Lower leg skin (tissue), 3 donors: ENCODE measurements at regions not wholly inside any gene's neighbourhood (a gene's known extent, or its start where the extent isn't known, plus 50 kb on each side); places are given as distances from the start of the nearest gene placed in this dataset.

ENCODE experiments used
- POLR2A ChIP-seq, 2 donors: fragments of 450-650 bp; IDR thresholded peaks; one replicate each; pipeline ENCODE4 v1.6.1; 2016 to 2017; ENCODE audit warnings: antibody characterized with exemption in 2 of 2, mild to moderate bottlenecking in 1 of 2, moderate library complexity in 1 of 2
- TF ChIP-seq, protein P1 (sequence below), 3 donors: fragments of 450-650 bp; IDR thresholded peaks; one replicate each; pipeline ENCODE4 v1.5.1; 2016; ENCODE audit warnings: antibody characterized with exemption in 3 of 3, mild to moderate bottlenecking in 3 of 3, moderate library complexity in 2 of 3

DNA sequence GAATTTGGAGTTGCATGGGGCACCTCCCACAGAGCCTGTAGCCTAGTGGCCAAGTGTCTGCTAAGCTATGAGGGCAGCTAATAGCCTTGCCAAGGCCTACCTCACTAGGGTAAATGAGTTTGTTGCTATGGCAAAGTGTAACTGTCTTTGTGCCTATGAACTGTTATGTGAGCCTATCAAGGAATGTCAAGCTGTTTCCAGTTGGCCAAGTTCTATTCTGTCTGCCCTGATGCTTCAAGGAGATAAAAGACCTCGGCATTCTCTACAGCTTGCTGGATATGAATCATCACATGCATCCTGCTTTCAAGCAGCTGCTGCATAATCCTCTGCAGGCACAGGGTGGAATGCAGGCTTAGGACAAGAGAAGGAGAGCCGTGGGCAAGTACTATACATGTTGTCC lies 69.8 kb upstream of the CCDC112 start:
- TF ChIP-seq, protein P1, sequence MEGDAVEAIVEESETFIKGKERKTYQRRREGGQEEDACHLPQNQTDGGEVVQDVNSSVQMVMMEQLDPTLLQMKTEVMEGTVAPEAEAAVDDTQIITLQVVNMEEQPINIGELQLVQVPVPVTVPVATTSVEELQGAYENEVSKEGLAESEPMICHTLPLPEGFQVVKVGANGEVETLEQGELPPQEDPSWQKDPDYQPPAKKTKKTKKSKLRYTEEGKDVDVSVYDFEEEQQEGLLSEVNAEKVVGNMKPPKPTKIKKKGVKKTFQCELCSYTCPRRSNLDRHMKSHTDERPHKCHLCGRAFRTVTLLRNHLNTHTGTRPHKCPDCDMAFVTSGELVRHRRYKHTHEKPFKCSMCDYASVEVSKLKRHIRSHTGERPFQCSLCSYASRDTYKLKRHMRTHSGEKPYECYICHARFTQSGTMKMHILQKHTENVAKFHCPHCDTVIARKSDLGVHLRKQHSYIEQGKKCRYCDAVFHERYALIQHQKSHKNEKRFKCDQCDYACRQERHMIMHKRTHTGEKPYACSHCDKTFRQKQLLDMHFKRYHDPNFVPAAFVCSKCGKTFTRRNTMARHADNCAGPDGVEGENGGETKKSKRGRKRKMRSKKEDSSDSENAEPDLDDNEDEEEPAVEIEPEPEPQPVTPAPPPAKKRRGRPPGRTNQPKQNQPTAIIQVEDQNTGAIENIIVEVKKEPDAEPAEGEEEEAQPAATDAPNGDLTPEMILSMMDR (IDR thresholded peaks at IDR 0.05), result no peak
- TF ChIP-seq POLR2A (IDR thresholded peaks at IDR 0.05), result no peak
